Osteoblast (primary cell): ENCODE measurements at regions not wholly inside any gene's neighbourhood (a gene's known extent, or its start where the extent isn't known, plus 50 kb on each side); places are given as distances from the start of the nearest gene placed in this dataset.
A peak's percentile ranks its signal among the peaks of the same experiment; 100 is the strongest.

Experiments used
- DNase-seq: peaks from one replicate; pipeline ENCODE4 v3.0.0; 2011; ENCODE audit warnings: low spot score, mixed read lengths; ENCODE audit not compliant: insufficient read length; ENCODE audit errors: missing footprints
- H2AFZ ChIP-seq: 2 replicates; pipeline ENCODE4 v1.6.0; 2011; ENCODE audit warnings: mild to moderate bottlenecking, low read length
- H3K27ac ChIP-seq: 2 replicates; pipeline ENCODE4 v1.5.1; 2011; ENCODE audit warnings: mild to moderate bottlenecking, low read depth, low read length, moderate library complexity
- H3K27me3 ChIP-seq: 2 replicates; pipeline ENCODE4 v1.6.0; 2012; ENCODE audit warnings: mild to moderate bottlenecking, control low read depth, inconsistent platforms, low read length, moderate library complexity; ENCODE audit not compliant: insufficient read depth
- H3K36me3 ChIP-seq: 2 replicates; pipeline ENCODE4 v1.5.1; 2011; ENCODE audit warnings: mild to moderate bottlenecking, low read length, control low read depth, moderate library complexity; ENCODE audit not compliant: insufficient read depth
- H3K4me1 ChIP-seq: 2 replicates; pipeline ENCODE4 v1.5.1; 2011; ENCODE audit warnings: mild to moderate bottlenecking, low read length, control low read depth, moderate library complexity; ENCODE audit not compliant: insufficient read depth
- H3K4me2 ChIP-seq: 2 replicates; pipeline ENCODE4 v1.6.0; 2011; ENCODE audit warnings: mild to moderate bottlenecking, low read length; ENCODE audit not compliant: insufficient read depth
- H3K4me3 ChIP-seq: fragments of 200-600 bp; sonication (generic); 3 replicates; pipeline ENCODE4 v1.5.1; 2012; ENCODE audit warnings: mild to moderate bottlenecking, low read length, inconsistent platforms; ENCODE audit not compliant: insufficient read depth
- H3K79me2 ChIP-seq: 2 replicates; pipeline ENCODE4 v1.6.0; 2012; ENCODE audit warnings: mild to moderate bottlenecking, low read length, control low read depth, inconsistent platforms; ENCODE audit not compliant: insufficient read depth
- H3K9me3 ChIP-seq: 2 replicates; pipeline ENCODE4 v1.5.1; 2011; ENCODE audit warnings: low read depth, low read length, control low read depth
- H4K20me1 ChIP-seq: 2 replicates; pipeline ENCODE4 v1.6.0; 2012; ENCODE audit warnings: mild to moderate bottlenecking, low read length, control low read depth; ENCODE audit not compliant: insufficient read depth
- CTCF ChIP-seq: IDR thresholded peaks from 2 replicates; pipeline ENCODE4 v1.5.1; 2011; ENCODE audit warnings: mild to moderate bottlenecking, low read depth, low read length, moderate library complexity; ENCODE audit errors: extremely low read depth

DNA sequence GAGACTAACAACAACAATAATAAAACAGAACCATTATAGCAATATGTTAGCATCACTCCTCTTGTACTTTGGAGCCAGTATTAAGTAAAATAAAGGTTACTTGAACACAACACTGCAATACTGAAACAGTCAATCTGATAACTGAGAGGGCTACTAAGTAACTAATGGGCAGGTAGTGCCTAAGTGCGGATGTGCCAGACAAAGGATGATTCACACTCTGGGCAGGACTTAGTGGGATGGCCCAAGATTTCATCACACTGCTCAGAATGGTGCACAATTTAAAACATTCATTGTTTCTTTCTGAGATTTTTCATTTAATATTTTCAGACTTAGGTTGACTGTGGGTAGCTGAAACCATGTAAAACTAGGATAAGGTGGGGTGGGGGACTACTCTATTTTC lies 131.9 kb upstream of the CAND1 start:
- Histone ChIP-seq H3K4me2 (no peak overlapping the region), H3K36me3 (no peaks in the 10 kb centered on the region), H3K9me3 (no peaks in the 10 kb centered on the region), H3K4me1 (no peaks in the 10 kb centered on the region), H3K27ac (no peak overlapping the region), H2AFZ (no peak overlapping the region), H3K79me2 (no peaks in the 10 kb centered on the region), H3K27me3 (no peaks in the 10 kb centered on the region), H4K20me1 (no peaks in the 10 kb centered on the region), H3K4me3 (no peak overlapping the region)
- DNase-seq, result no peak
- TF ChIP-seq CTCF, result no peak

- no peaks in the 10 kb centered on the region for H3K27me3 ChIP-seq
- DNase-seq, result peak; percentile 42
- no peak overlapping the region for H3K4me3 ChIP-seq
- TF ChIP-seq CTCF, result no peak
- H4K20me1 ChIP-seq, result no peaks in the 10 kb centered on the region
- no peaks in the 10 kb centered on the region for H3K9me3 ChIP-seq
- H3K4me1 ChIP-seq, result no peaks in the 10 kb centered on the region
- H3K79me2 ChIP-seq, result no peaks in the 10 kb centered on the region
- H3K36me3 ChIP-seq, result no peaks in the 10 kb centered on the region
- H3K4me2 ChIP-seq, result no peak overlapping the region
- no peak overlapping the region for H3K27ac ChIP-seq
- no peak overlapping the region for H2AFZ ChIP-seq
Measured at GRCh38 chr12:67141296-67142018, 127.7 kb upstream of the CAND1 start.

DNA sequence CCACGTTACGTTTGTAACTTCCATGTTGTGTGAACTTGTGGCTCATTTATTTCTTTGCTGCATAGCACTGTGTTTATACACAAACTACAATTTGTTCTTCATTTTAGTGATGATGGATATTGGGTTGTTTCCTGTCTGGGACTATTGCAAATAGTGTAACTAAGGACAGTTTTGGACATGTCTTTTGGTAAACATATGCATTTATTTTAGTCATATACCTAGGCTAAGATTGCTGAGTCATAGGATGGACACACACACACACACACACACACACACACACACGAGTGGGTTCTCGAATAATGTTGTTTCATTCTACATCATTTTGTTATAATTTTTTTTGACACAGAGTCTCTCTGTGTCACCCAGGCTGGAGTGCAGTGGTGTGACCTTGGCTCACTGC lies 123.5 kb upstream of the CAND1 start:
- no peaks in the 10 kb centered on the region for H4K20me1 ChIP-seq
- H3K4me2 ChIP-seq, result no peak overlapping the region
- no peaks in the 10 kb centered on the region for H3K79me2 ChIP-seq
- H3K9me3 ChIP-seq, result no peaks in the 10 kb centered on the region
- H3K4me3 ChIP-seq, result no peak overlapping the region
- no peak for DNase-seq
- no peak for TF ChIP-seq CTCF
- no peaks in the 10 kb centered on the region for H3K36me3 ChIP-seq
- H3K27ac ChIP-seq, result no peak overlapping the region
- H3K4me1 ChIP-seq, result no peaks in the 10 kb centered on the region
- H2AFZ ChIP-seq, result no peak overlapping the region
- no peaks in the 10 kb centered on the region for H3K27me3 ChIP-seq

GRCh38 chr12:67147030-67147429 lies 122.1 kb upstream of the CAND1 start:
- H3K4me2 ChIP-seq, result no peak overlapping the region
- no peak for TF ChIP-seq CTCF
- no peak overlapping the region for H3K27ac ChIP-seq
- no peaks in the 10 kb centered on the region for H3K79me2 ChIP-seq
- no peak overlapping the region for H3K4me3 ChIP-seq
- no peak overlapping the region for H2AFZ ChIP-seq
- no peaks in the 10 kb centered on the region for H3K27me3 ChIP-seq
- no peaks in the 10 kb centered on the region for H3K4me1 ChIP-seq
- no peaks in the 10 kb centered on the region for H4K20me1 ChIP-seq
- no peak for DNase-seq
- H3K36me3 ChIP-seq, result no peaks in the 10 kb centered on the region
- H3K9me3 ChIP-seq, result no peaks in the 10 kb centered on the region
